ES-I3 (cell line): ENCODE measurements at regions not wholly inside any gene's neighbourhood (a gene's known extent, or its start where the extent isn't known, plus 50 kb on each side); places are given as distances from the start of the nearest gene placed in this dataset.

Experiments
- H3K36me3 ChIP-seq: 2 replicates; pipeline ENCODE4 v1.6.1; 2013; ENCODE audit warnings: mild to moderate bottlenecking, low read length, control low read depth, moderate library complexity; ENCODE audit not compliant: insufficient read depth
- H3K4me1 ChIP-seq: 2 replicates; pipeline ENCODE4 v1.6.1; 2013; ENCODE audit warnings: mild to moderate bottlenecking, control low read depth, low read length; ENCODE audit not compliant: insufficient read depth
- H3K9ac ChIP-seq: 2 replicates; pipeline ENCODE4 v1.6.1; 2013; ENCODE audit warnings: low read depth, mild to moderate bottlenecking, low read length, moderate library complexity
- H3K9me3 ChIP-seq: 2 replicates; pipeline ENCODE4 v1.6.1; 2013; ENCODE audit warnings: mild to moderate bottlenecking, low read length, moderate library complexity; ENCODE audit not compliant: control insufficient read depth, insufficient read depth

GRCh38 chr1:239436286-239436685 is 49.9 kb downstream of the CHRM3 start:
- no peaks in the 10 kb centered on the region for H3K36me3 ChIP-seq
- no peaks in the 10 kb centered on the region for H3K9me3 ChIP-seq
- no peak overlapping the region for H3K9ac ChIP-seq
- H3K4me1 ChIP-seq = no peaks in the 10 kb centered on the region

- H3K9ac ChIP-seq = no peak overlapping the region
- no peaks in the 10 kb centered on the region for H3K9me3 ChIP-seq
- no peaks in the 10 kb centered on the region for H3K4me1 ChIP-seq
- H3K36me3 ChIP-seq = no peaks in the 10 kb centered on the region
Measured at GRCh38 chr1:239437822-239438221, 51.5 kb downstream of the CHRM3 start.

- Histone ChIP-seq H3K36me3 (no peaks in the 10 kb centered on the region), H3K4me1 (no peaks in the 10 kb centered on the region), H3K9ac (no peak overlapping the region), H3K9me3 (no peaks in the 10 kb centered on the region)
Measured at GRCh38 chr1:239438891-239439290, 52.5 kb downstream of the CHRM3 start.

GRCh38 chr1:239443361-239443760 is 57.0 kb downstream of the CHRM3 start:
- Histone ChIP-seq H3K9ac (no peak overlapping the region), H3K36me3 (no peaks in the 10 kb centered on the region), H3K9me3 (no peaks in the 10 kb centered on the region), H3K4me1 (no peaks in the 10 kb centered on the region)

GRCh38 chr1:239446611-239447010 is 60.2 kb downstream of the CHRM3 start:
- Histone ChIP-seq H3K36me3 (no peaks in the 10 kb centered on the region), H3K9ac (no peak overlapping the region), H3K4me1 (no peaks in the 10 kb centered on the region), H3K9me3 (no peaks in the 10 kb centered on the region)

- no peaks in the 10 kb centered on the region for H3K36me3 ChIP-seq
- no peaks in the 10 kb centered on the region for H3K4me1 ChIP-seq
- no peak overlapping the region for H3K9ac ChIP-seq
- no peaks in the 10 kb centered on the region for H3K9me3 ChIP-seq
Measured at GRCh38 chr1:239448911-239449310, 62.5 kb downstream of the CHRM3 start.

GRCh38 chr1:239455743-239456142 is 69.4 kb downstream of the CHRM3 start:
- no peaks in the 10 kb centered on the region for H3K36me3 ChIP-seq
- H3K4me1 ChIP-seq = no peaks in the 10 kb centered on the region
- peaks cover 6% of the 10 kb centered on the region; the same call in 1 of the 2 replicates for H3K9me3 ChIP-seq
- no peak overlapping the region for H3K9ac ChIP-seq

GRCh38 chr1:239456788-239457187 is 70.4 kb downstream of the CHRM3 start:
- Histone ChIP-seq H3K36me3 (no peaks in the 10 kb centered on the region), H3K4me1 (no peaks in the 10 kb centered on the region), H3K9me3 (peaks cover 6% of the 10 kb centered on the region; the same call in 1 of the 2 replicates), H3K9ac (no peak overlapping the region)

GRCh38 chr1:239457491-239458143 is 71.2 kb downstream of the CHRM3 start:
- H3K9ac ChIP-seq = no peak overlapping the region
- H3K9me3 ChIP-seq = peaks cover 6% of the 10 kb centered on the region; the same call in 1 of the 2 replicates
- no peaks in the 10 kb centered on the region for H3K36me3 ChIP-seq
- H3K4me1 ChIP-seq = no peaks in the 10 kb centered on the region

GRCh38 chr1:239458144-239458500 is 71.8 kb downstream of the CHRM3 start:
- H3K9me3 ChIP-seq = peaks cover 6% of the 10 kb centered on the region; the same call in 1 of the 2 replicates
- no peaks in the 10 kb centered on the region for H3K4me1 ChIP-seq
- H3K36me3 ChIP-seq = no peaks in the 10 kb centered on the region
- H3K9ac ChIP-seq = no peak overlapping the region

- no peaks in the 10 kb centered on the region for H3K9me3 ChIP-seq
- H3K36me3 ChIP-seq = no peaks in the 10 kb centered on the region; the same call in 1 of the 2 replicates
- no peaks in the 10 kb centered on the region for H3K4me1 ChIP-seq
- no peak overlapping the region for H3K9ac ChIP-seq
Measured at GRCh38 chr1:239467730-239468129, 81.4 kb downstream of the CHRM3 start.

- no peak overlapping the region for H3K9ac ChIP-seq
- peaks cover 2% of the 10 kb centered on the region for H3K9me3 ChIP-seq
- no peaks in the 10 kb centered on the region for H3K4me1 ChIP-seq
- H3K36me3 ChIP-seq = no peaks in the 10 kb centered on the region
Measured at GRCh38 chr1:239478069-239478468, 91.7 kb downstream of the CHRM3 start.

GRCh38 chr1:239483391-239483790 is 97.0 kb downstream of the CHRM3 start:
- Histone ChIP-seq H3K4me1 (no peaks in the 10 kb centered on the region), H3K9me3 (no peaks in the 10 kb centered on the region; the same call in none of the 2 replicates), H3K9ac (no peak overlapping the region), H3K36me3 (no peaks in the 10 kb centered on the region)

GRCh38 chr1:239493811-239494414 is 107.5 kb downstream of the CHRM3 start:
- Histone ChIP-seq H3K36me3 (no peaks in the 10 kb centered on the region), H3K9ac (no peak overlapping the region), H3K9me3 (peaks cover 3% of the 10 kb centered on the region; the same call in 1 of the 2 replicates), H3K4me1 (no peaks in the 10 kb centered on the region)

GRCh38 chr1:239505094-239505493 is 118.7 kb downstream of the CHRM3 start:
- H3K4me1 ChIP-seq = no peaks in the 10 kb centered on the region
- no peak overlapping the region for H3K9ac ChIP-seq
- no peaks in the 10 kb centered on the region for H3K36me3 ChIP-seq
- peaks cover 8% of the 10 kb centered on the region for H3K9me3 ChIP-seq
